ENCODE measurements at regions not wholly inside any gene's neighbourhood (a gene's known extent, or its start where the extent isn't known, plus 50 kb on each side); places are given as distances from the start of the nearest gene placed in this dataset.

DNA sequence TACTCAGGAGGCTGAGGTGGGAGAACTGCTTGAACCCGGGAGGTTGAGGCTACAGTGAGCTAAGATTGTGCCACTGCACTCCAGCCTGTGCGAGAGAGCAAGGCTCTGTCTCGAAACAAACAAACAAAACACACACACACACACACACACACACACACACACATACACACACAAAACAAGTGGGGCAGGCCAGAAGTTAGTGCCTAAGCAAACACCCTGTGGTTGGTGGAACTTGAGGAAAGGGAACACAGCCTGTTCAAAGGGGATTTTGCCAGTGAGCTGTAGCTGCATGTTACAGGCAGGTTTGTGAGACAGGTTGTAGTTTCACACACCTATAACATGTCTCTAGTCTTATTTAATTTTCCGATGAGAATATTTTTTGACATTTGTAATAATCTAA is 175.3 kb upstream of the CLEC14A start:
- no peaks in the 10 kb centered on the region for H3K9me2 ChIP-seq (ENCODE audit: insufficient read depth, low read length)
- no peak overlapping the region for H3K4me3 ChIP-seq (ENCODE audit: low read depth, low read length, poor library complexity, severe bottlenecking)
- no peak overlapping the region for H3K4me2 ChIP-seq (ENCODE audit: low read length)
- no peak for DNase-seq (ENCODE audit: low spot score)
- H2AFZ ChIP-seq (ENCODE audit: low read length), result no peak overlapping the region
- BruUV-seq (replicated peaks), result no TSS peak
- H3K4me1 ChIP-seq (ENCODE audit: insufficient read depth, low read length, poor library complexity, severe bottlenecking), result no peaks in the 10 kb centered on the region
- H4K20me1 ChIP-seq (ENCODE audit: insufficient read depth, low read length), result no peaks in the 10 kb centered on the region
- ChIA-PET POLR2A (no interaction called here), CTCF (ENCODE audit: unreplicated experiment) (no interaction called here)
- TF ChIP-seq EZH2phosphoT487 (IDR thresholded peaks at IDR 0.05; ENCODE audit: borderline replicate concordance, low read depth, low read length), result no peak
- TF ChIP-seq, protein P1, sequence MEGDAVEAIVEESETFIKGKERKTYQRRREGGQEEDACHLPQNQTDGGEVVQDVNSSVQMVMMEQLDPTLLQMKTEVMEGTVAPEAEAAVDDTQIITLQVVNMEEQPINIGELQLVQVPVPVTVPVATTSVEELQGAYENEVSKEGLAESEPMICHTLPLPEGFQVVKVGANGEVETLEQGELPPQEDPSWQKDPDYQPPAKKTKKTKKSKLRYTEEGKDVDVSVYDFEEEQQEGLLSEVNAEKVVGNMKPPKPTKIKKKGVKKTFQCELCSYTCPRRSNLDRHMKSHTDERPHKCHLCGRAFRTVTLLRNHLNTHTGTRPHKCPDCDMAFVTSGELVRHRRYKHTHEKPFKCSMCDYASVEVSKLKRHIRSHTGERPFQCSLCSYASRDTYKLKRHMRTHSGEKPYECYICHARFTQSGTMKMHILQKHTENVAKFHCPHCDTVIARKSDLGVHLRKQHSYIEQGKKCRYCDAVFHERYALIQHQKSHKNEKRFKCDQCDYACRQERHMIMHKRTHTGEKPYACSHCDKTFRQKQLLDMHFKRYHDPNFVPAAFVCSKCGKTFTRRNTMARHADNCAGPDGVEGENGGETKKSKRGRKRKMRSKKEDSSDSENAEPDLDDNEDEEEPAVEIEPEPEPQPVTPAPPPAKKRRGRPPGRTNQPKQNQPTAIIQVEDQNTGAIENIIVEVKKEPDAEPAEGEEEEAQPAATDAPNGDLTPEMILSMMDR (conservative IDR thresholded peaks at IDR 0.05; ENCODE audit: low read length), result no peak
- intact Hi-C loops (cut with micrococcal nuclease; ENCODE audit: unreplicated experiment), result no loop called here
- no peaks in the 10 kb centered on the region for H3K79me2 ChIP-seq (ENCODE audit: insufficient read depth, low read depth, low read length)
- H3K36me3 ChIP-seq (ENCODE audit: insufficient read depth, low read length), result no peaks in the 10 kb centered on the region
- H3K27ac ChIP-seq (ENCODE audit: low read depth, low read length, poor library complexity, severe bottlenecking), result no peak overlapping the region
- no peaks in the 10 kb centered on the region for H3K9me3 ChIP-seq (ENCODE audit: low read length)

GRCh38 chr14:38430522-38430921 is 174.6 kb upstream of the CLEC14A start:
- POLR2A ChIA-PET, result interaction anchor here (0.5 to 1.0 kb wide), 3 partner anchors 12 to 138 kb away, joined by 3 to 5 read pairs (median 3); no protein-coding TSS in a partner anchor
- Histone ChIP-seq H4K20me1 (ENCODE audit: insufficient read depth, low read length) (no peaks in the 10 kb centered on the region), H3K4me3 (ENCODE audit: low read depth, low read length, poor library complexity, severe bottlenecking) (no peak overlapping the region), H2AFZ (ENCODE audit: low read length) (no peak overlapping the region), H3K4me2 (ENCODE audit: low read length) (no peak overlapping the region), H3K36me3 (ENCODE audit: insufficient read depth, low read length) (no peaks in the 10 kb centered on the region), H3K4me1 (ENCODE audit: insufficient read depth, low read length, poor library complexity, severe bottlenecking) (no peaks in the 10 kb centered on the region), H3K9me3 (ENCODE audit: low read length) (no peaks in the 10 kb centered on the region), H3K27ac (ENCODE audit: low read depth, low read length, poor library complexity, severe bottlenecking) (no peak overlapping the region), H3K79me2 (ENCODE audit: insufficient read depth, low read depth, low read length) (no peaks in the 10 kb centered on the region), H3K9me2 (ENCODE audit: insufficient read depth, low read length) (no peaks in the 10 kb centered on the region)
- no peak for DNase-seq (ENCODE audit: low spot score)
- CTCF ChIA-PET (ENCODE audit: unreplicated experiment), result no interaction called here
- TF ChIP-seq, protein P1 (conservative IDR thresholded peaks at IDR 0.05; ENCODE audit: low read length), result no peak
- no peak for TF ChIP-seq EZH2phosphoT487 (IDR thresholded peaks at IDR 0.05; ENCODE audit: borderline replicate concordance, low read depth, low read length)
- intact Hi-C loops (cut with micrococcal nuclease; ENCODE audit: unreplicated experiment), result no loop called here
- BruUV-seq (replicated peaks), result no TSS peak

DNA sequence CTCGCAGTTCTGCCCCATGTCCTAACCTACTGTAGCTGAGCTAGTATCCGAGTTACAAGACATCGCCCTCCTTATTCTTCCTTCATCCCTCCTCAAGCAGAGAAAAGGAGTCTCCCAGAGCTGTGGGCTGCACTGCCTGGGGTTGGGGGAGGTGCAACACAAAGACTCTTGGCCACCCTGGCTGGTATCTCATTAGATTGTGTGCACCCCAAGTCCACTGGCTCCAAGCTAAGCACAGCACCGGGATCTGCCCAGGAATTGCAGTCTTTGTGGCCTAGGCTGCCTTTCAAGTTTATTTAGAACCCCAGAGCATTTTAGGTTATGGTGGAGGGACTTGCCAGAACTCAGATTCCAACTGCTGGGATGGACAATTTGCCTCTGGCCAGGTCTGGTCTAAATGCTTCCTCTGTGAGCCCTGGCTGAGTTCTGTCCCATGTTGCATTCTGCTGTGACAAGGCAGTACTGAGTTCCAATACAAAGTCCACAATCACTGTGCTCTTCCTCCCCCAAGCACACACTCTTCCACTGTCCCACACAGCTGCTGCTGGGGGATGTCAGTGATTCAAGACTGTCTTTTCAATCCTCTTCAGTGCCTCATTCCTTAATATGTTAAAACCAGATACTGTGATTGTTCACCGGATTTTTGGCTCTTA is 169.6 kb upstream of the CLEC14A start:
- no TSS peak for BruUV-seq (replicated peaks)
- TF ChIP-seq, protein P1 (conservative IDR thresholded peaks at IDR 0.05; ENCODE audit: low read length), result no peak
- no peak for TF ChIP-seq EZH2phosphoT487 (IDR thresholded peaks at IDR 0.05; ENCODE audit: borderline replicate concordance, low read depth, low read length)
- no peaks in the 10 kb centered on the region for H3K9me2 ChIP-seq (ENCODE audit: insufficient read depth, low read length)
- ChIA-PET POLR2A (no interaction called here), CTCF (ENCODE audit: unreplicated experiment) (no interaction called here)
- no peaks in the 10 kb centered on the region for H3K79me2 ChIP-seq (ENCODE audit: insufficient read depth, low read depth, low read length)
- no peaks in the 10 kb centered on the region for H4K20me1 ChIP-seq (ENCODE audit: insufficient read depth, low read length)
- H3K4me3 ChIP-seq (ENCODE audit: low read depth, low read length, poor library complexity, severe bottlenecking), result no peak overlapping the region
- peaks cover 16% of the 10 kb centered on the region for H3K9me3 ChIP-seq (ENCODE audit: low read length)
- H3K27ac ChIP-seq (ENCODE audit: low read depth, low read length, poor library complexity, severe bottlenecking), result no peak overlapping the region
- DNase-seq (ENCODE audit: low spot score), result no peak
- no peaks in the 10 kb centered on the region for H3K36me3 ChIP-seq (ENCODE audit: insufficient read depth, low read length)
- intact Hi-C loops (cut with micrococcal nuclease; ENCODE audit: unreplicated experiment), result no loop called here
- no peaks in the 10 kb centered on the region for H3K4me1 ChIP-seq (ENCODE audit: insufficient read depth, low read length, poor library complexity, severe bottlenecking)
- H3K4me2 ChIP-seq (ENCODE audit: low read length), result no peak overlapping the region
- no peak overlapping the region for H2AFZ ChIP-seq (ENCODE audit: low read length)

All from OCI-LY7 (cell line).